ENCODE measurements at regions not wholly inside any gene's neighbourhood (a gene's known extent, or its start where the extent isn't known, plus 50 kb on each side); places are given as distances from the start of the nearest gene placed in this dataset.
"Not testable (repeated sequence)": the region's sequence is repeated elsewhere in the genome, so short reads cannot be mapped to it uniquely, and the experiment has no call there.

- not testable (repeated sequence) for TF ChIP-seq CTCF (IDR thresholded peaks at IDR 0.05 in 2 of 3, conservative IDR thresholded peaks at IDR 0.05 in 1 of 3; ENCODE audit: insufficient read depth in 2 of 3, low read depth in 1 of 3, low read length in 3 of 3); HMBOX1 (IDR thresholded peaks at IDR 0.05)
Observed at GRCh38 chr1:234808943-234809853, 199.2 kb upstream of the IRF2BP2 start.

All from K562 (cell line).